Body of pancreas (tissue), 4 donors: ENCODE measurements at regions not wholly inside any gene's neighbourhood (a gene's known extent, or its start where the extent isn't known, plus 50 kb on each side); places are given as distances from the start of the nearest gene placed in this dataset.

Experiments used
- ATAC-seq: fragments of 150-250 bp; one replicate; pipeline ENCODE4 v1.9.1; 2016
- DNase-seq, 4 donors: peaks; one replicate each; pipeline ENCODE4 v3.0.0-alpha.2; 2019
- H3K27ac ChIP-seq, 4 donors: fragments of 200-600 bp; sonication (generic); 1 replicate in 3 of 4; 2 replicates in 1 of 4; pipeline versions ENCODE4 v1.5.1 to v1.6.1; 2016 to 2019; ENCODE audit warnings: mild to moderate bottlenecking in 1 of 4, mixed read lengths in 1 of 4, moderate library complexity in 1 of 4
- H3K27me3 ChIP-seq, 2 donors: fragments of 200-600 bp; sonication (generic); one replicate each; pipeline ENCODE4 v1.6.0; 2016; ENCODE audit warnings: mild to moderate bottlenecking in 1 of 2
- H3K36me3 ChIP-seq, 2 donors: fragments of 200-600 bp; sonication (generic); replicated peaks in 1 of 2; 2 replicates each; pipeline ENCODE4 v1.5.1; 2016; ENCODE audit warnings: low read depth in 2 of 2; ENCODE audit not compliant: insufficient read depth in 1 of 2
- H3K4me1 ChIP-seq: fragments of 200-600 bp; sonication (generic); one replicate; pipeline ENCODE4 v1.6.0; 2016
- H3K4me3 ChIP-seq, 2 donors: fragments of 200-600 bp; sonication (generic); 1 replicate in 1 of 2; 2 replicates in 1 of 2; pipeline ENCODE4 v1.5.1; 2016 to 2019
- H3K9me3 ChIP-seq, 3 donors: fragments of 200-600 bp; sonication (generic); 1 replicate in 2 of 3; 2 replicates in 1 of 3; pipeline ENCODE4 v1.5.1; 2016
- POLR2A ChIP-seq, 3 donors: fragments of 450-650 bp; IDR thresholded peaks; one replicate each; pipeline ENCODE4 v1.6.1; 2016; ENCODE audit warnings: antibody characterized with exemption in 3 of 3, mild to moderate bottlenecking in 2 of 3
- WGBS, 2 donors: methylation state at CpG; one replicate each; pipeline ENCODE4 v1.1.5; 2017; 5-methylcytosine and 5-hydroxymethylcytosine counted together
- intact Hi-C: fragments of 100-400 bp; cut with DNase I; formaldehyde crosslinking; loops from one replicate; pipeline ENCODE4 v1.15.1; 2023
- TF ChIP-seq, protein P1 (sequence below), 7 experiments: fragments of 450-650 bp in 4 of 7; fragments of 200-600 bp in 3 of 7; sonication (generic) in 3 of 7; IDR thresholded peaks; one replicate each; pipeline ENCODE4 v1.5.1; 2016 to 2019; ENCODE audit warnings: antibody characterized with exemption in 7 of 7

DNA sequence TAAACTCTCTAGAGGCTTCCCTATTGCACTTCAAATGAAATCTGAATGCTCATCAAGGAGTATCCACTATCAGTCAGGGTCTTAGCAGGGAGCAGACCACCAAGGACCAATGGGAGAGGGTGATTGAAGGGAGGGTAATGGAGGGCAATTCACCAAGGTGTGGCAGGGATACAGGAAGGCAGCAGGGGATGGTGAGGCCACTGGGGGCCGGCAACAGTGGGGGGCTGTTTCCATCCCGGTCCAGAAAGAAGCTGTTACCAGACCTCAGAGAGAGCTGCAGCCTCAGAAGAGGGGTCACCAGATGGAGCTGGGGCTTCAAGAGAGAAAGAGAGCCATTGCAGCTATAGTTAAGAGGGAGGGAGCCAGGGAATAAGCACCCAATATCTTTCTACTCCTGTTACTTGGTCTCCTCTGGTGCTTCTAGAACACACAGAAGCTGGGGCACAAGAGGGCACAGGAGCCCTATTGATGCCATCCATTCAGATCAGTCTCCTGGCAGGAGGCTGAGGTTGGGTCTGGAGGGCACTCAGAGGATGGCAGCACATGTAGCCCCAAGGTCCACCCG is 417.6 kb downstream of the PTPRU start:
- no peak overlapping the region for H3K4me3 ChIP-seq
- ATAC-seq (no peak), DNase-seq (no peak)
- no peaks in the 10 kb centered on the region for H3K27me3 ChIP-seq
- no peaks in the 10 kb centered on the region for H3K36me3 ChIP-seq
- 54 to 89% methylated on average over 2 to 3 of the region's 3 CpGs for WGBS, 2 donors
- H3K4me1 ChIP-seq: peaks cover 9% of the 10 kb centered on the region
- TF ChIP-seq, protein P1, sequence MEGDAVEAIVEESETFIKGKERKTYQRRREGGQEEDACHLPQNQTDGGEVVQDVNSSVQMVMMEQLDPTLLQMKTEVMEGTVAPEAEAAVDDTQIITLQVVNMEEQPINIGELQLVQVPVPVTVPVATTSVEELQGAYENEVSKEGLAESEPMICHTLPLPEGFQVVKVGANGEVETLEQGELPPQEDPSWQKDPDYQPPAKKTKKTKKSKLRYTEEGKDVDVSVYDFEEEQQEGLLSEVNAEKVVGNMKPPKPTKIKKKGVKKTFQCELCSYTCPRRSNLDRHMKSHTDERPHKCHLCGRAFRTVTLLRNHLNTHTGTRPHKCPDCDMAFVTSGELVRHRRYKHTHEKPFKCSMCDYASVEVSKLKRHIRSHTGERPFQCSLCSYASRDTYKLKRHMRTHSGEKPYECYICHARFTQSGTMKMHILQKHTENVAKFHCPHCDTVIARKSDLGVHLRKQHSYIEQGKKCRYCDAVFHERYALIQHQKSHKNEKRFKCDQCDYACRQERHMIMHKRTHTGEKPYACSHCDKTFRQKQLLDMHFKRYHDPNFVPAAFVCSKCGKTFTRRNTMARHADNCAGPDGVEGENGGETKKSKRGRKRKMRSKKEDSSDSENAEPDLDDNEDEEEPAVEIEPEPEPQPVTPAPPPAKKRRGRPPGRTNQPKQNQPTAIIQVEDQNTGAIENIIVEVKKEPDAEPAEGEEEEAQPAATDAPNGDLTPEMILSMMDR (IDR thresholded peaks at IDR 0.05): no peak
- TF ChIP-seq POLR2A (IDR thresholded peaks at IDR 0.05): no peak
- no peak overlapping the region for H3K27ac ChIP-seq
- H3K9me3 ChIP-seq: no peaks in the 10 kb centered on the region
- intact Hi-C loops: no loop called here

DNA sequence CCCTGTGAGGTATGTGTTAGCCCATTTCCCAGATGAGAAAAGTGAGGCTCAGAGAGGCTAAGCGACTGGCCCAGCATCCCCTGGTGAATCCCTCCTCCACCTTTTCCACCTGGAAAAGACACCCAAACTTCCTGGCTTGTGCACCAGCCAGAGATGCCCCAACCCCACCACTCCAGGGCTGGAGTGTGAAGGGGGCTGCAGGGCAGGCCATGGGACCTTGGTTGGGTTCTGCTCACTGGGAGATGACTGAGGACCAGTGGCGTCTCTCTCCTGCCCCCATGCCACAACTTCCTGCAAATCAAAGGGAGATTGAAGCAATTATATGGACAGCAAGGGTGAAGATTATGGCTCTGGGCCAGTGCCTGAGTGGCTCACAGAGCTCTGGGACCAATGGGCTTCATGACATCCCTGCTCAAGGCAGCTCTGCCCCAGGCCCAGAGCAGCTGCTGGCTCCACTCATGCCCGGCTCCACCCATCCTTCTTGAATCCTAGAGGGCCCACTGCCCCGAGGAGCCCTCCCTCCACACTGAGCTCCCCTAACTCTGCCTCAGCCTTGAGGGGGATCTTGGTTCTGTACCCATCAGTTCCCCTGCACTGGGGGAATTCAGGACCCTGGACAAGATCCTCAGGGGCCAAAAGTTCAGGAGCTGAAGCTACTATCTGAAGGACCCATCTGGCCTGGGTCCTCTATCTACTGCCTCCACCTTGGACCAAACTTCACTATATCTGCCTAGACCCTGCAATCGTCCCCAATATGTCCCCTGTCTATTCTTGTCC is 416.9 kb downstream of the PTPRU start:
- ATAC-seq: no peak
- H3K27me3 ChIP-seq: no peaks in the 10 kb centered on the region
- no peak overlapping the region for H3K27ac ChIP-seq
- no peak overlapping the region for H3K4me3 ChIP-seq
- H3K36me3 ChIP-seq: no peaks in the 10 kb centered on the region
- H3K4me1 ChIP-seq: peaks cover 9% of the 10 kb centered on the region
- WGBS, 2 donors: 36 to 43% methylated on average over 3 to 5 of the region's 5 CpGs
- DNase-seq: peak in 1 of 4 donors; percentile 3
- H3K9me3 ChIP-seq: no peaks in the 10 kb centered on the region
- intact Hi-C loops: no loop called here
- TF ChIP-seq, protein P1 (IDR thresholded peaks at IDR 0.05): no peak
- no peak for TF ChIP-seq POLR2A (IDR thresholded peaks at IDR 0.05)

DNA sequence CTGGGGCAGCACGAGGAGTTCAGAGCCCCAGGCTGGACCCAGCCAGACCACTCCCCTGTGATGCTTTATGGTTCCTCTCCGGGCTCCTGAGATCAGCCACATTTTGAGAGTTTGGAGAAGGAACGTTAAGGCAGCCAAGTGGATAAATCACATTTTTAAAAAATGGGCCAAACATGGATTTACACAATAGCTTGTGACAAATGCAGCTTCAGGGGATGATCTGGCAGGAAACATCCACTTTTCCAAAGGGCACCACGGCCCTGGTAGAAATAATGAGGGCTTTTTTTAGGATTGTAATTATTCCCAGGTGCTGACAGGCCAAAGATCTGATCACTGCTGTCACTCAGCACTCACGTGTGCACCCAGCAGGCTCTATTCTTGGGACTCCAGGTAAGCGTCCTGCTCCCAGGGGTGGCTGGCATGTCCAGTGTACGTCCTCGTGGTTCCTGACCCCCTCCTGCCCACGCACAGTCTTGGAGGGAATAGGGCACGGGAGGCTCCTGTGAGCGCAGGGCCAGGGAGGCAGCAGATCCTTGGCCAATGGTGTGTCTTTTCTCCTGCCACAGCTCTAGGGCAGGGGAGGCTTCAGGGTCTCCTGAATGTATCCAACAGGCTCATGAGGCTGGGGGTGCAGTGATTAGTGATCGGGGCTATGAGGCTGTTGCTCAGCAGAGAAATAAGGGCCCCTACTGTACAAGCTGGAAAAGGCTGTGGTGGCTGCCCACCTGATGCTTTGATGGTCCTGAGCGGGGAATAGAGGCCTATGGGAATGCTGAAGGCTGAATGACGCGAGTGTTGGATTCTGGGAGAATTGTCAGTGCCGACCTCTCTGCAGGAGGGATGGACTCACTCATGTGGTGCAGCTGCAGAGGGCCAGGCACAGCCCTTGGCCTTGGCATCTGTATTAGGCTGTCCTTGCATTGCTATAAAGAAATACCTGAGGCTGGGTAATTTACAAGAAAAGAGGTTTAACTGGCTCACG is 415.7 kb downstream of the PTPRU start:
- no peak overlapping the region for H3K27ac ChIP-seq
- no peak overlapping the region for H3K4me3 ChIP-seq
- no peak for TF ChIP-seq POLR2A (IDR thresholded peaks at IDR 0.05)
- TF ChIP-seq, protein P1 (IDR thresholded peaks at IDR 0.05): no peak
- no peaks in the 10 kb centered on the region for H3K27me3 ChIP-seq
- H3K36me3 ChIP-seq: no peaks in the 10 kb centered on the region
- no peak for ATAC-seq
- DNase-seq: peak in 1 of 4 donors; percentile 2
- peaks cover 9% of the 10 kb centered on the region for H3K4me1 ChIP-seq
- intact Hi-C loops: no loop called here
- 60 to 65% methylated on average over 8 to 17 of the region's 17 CpGs for WGBS, 2 donors
- H3K9me3 ChIP-seq: no peaks in the 10 kb centered on the region

DNA sequence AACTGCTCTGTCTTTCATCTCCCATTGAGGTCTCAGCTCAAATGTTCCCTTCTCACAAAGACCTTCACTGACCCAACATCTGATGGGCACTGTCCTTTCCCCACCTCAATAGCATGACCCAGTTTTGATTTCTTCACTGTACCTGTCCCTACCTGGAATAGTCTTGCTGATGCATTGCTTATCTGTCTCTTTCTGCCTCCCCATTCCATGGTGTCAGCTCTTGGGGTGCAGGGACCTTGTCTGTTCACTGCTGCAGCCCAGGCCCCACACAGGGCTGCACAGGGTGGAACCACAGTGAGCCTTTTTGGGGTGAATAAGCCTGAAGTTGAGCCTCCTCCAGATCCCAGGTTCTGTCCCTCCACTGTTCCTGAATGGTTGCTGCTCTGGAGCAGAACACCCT is 414.9 kb downstream of the PTPRU start:
- Histone ChIP-seq H3K9me3 (no peaks in the 10 kb centered on the region), H3K36me3 (no peaks in the 10 kb centered on the region), H3K27ac (no peak overlapping the region), H3K4me3 (no peak overlapping the region), H3K4me1 (peaks cover 5% of the 10 kb centered on the region), H3K27me3 (no peaks in the 10 kb centered on the region)
- TF ChIP-seq, protein P1 (IDR thresholded peaks at IDR 0.05): no peak
- TF ChIP-seq POLR2A (IDR thresholded peaks at IDR 0.05): no peak
- intact Hi-C loops: no loop called here
- DNase-seq: no peak
- ATAC-seq: no peak
